Anterior cingulate cortex (tissue), 58 donors: ENCODE measurements at regions not wholly inside any gene's neighbourhood (a gene's known extent, or its start where the extent isn't known, plus 50 kb on each side); places are given as distances from the start of the nearest gene placed in this dataset.

Experiments used
- DNase-seq, 58 donors: peaks; one replicate each; lab custom pipeline; 2025; lab: John Stamatoyannopoulos, UW

DNA sequence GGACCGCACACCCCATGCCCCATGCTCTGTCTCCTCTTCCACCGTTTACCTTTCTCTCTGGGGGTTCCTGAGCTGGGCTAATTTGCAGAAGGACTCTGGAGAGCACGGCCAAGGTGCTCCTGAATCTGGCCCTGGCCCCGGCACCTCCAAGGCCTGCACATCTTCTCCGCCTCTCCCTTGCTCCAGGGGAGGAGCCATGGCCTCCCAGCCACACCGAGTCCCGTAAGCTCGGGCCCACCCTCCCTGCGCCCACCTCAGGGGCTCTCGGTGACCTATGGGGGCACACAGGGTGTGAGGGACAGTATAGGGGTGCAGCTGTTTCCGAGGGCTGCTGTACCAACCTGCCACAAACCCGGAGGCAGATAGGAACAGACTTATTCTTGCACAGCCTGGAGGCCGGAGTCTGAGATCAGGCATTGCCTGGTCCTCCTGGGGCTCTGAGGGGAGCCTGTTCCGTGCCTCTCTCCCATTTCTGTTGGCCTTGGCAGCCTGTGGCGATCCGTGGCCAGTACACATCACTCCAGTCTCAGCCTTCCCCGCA, 127.3 kb upstream of the GPC1 start:
- DNase-seq: no peak

DNA sequence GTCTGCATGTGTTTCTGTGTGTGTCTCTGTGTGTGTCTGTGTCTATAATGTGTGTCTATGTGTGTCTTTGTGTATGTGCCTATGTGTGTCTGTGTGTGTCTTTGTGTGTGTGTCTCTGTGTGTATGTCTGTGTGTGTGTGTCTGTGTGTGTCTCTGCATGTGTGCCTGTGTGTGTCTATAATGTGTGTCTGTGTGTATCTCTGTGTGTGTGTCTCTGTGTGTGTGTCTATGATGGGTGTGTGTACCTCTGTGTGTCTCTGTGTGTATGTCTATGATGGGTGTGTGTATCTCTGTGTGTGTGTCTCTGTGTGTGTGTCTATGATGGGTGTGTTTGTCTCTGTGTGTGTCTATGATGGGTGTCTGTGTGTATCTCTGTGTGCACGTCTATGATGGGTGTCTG, 126.2 kb upstream of the GPC1 start:
- DNase-seq: no peak

- DNase-seq: no peak
Observed at GRCh38 chr2:240310201-240310600, 125.3 kb upstream of the GPC1 start.

DNA sequence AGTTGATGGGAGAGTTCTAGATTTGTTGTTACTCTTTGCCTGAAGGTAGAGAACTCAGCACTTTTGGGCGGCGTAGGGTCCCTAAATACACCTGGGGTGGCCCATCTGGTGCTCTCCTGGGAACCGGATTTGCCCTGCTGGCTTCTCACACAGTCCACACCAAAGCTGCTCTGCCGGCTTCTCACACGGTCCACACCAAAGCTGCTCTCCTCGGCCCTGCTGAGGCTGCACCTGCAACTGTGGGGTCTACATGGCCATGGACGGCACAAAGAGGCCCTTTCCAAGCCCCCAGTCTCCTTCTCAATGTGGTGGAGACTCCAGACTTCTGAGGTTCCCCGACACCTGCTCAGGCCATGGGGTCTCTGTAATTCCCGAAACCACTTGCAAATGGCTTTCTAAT, 124.8 kb upstream of the GPC1 start:
- no peak for DNase-seq

DNA sequence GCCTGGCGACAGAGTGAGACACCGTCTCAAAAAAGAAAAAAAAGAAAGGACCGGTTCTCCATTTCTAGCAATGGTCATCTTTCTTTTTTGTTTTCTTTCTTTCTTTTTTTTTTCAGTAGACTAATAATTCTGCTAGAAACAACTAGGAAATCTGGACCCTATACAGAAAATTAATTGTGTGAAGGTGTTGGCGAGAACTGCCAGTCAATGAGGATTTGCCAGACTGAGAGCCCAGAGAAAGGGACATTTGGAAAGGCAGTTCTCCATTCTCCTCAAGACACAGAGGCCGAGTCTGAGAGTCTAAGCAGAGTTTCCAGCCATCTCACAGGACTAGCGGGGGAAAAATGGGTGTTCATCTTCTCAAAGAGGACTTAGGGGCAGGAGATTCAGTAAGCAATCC, 123.6 kb upstream of the GPC1 start:
- no peak for DNase-seq

GRCh38 chr2:240319221-240319854, 116.1 kb upstream of the GPC1 start:
- no peak for DNase-seq

DNA sequence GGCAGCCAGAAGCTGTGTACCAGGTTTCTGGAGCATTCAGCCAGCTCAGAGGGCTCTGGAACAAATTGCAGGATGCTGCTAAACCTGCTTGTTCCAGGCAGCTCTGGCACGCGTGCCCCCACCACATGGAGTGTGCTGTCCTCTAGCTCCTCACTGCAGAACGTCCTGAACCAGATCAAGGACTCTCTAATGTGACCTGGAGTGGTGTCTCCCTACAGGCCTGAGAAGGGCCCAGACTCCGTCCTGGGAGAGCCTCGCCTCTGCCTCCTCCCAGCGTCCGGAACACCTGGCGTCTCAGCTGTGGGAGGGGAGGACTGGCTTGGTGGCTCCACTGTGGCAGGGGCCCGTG, 115.6 kb upstream of the GPC1 start:
- DNase-seq: no peak

DNA sequence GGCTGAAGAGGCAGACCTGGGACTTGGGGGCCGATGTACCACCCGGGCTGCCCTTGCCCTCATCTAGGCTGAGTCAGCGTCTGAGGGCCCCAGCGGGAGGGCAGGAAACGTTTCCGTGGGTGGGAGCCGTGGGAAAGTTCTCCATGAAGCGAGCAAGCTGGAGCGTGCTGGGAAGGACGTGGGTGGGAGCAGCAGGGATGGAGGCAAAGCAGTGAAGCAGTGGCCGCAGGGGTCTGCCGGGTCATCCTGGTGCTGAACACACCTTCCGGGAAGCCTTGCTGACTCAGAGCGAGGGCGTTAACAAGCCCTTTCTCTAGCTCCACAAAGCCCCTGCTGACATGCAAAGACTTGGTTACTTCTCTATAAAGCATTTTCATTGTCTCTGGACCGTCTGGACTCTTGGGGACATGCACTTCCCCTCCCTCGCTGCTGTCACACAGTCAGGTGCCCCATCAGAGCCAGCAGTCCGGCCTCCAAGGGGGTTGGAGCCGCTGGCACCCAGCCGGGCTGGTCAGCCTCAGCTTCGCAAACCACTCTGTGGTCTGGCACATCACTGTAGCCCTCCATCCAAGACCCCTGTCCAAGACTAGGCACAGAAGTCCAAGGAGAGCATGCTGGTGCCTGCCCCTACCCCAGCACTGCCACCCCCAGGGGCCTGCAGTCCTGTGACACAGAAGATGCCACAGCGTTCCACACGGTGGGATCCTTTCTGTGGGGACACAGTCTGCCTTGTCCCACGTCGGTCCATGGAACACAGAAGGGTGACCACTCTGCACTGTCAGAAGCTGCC, 115.1 kb upstream of the GPC1 start:
- peak in 4 of 58 donors; percentile 21 to 66 (median 34) for DNase-seq

DNA sequence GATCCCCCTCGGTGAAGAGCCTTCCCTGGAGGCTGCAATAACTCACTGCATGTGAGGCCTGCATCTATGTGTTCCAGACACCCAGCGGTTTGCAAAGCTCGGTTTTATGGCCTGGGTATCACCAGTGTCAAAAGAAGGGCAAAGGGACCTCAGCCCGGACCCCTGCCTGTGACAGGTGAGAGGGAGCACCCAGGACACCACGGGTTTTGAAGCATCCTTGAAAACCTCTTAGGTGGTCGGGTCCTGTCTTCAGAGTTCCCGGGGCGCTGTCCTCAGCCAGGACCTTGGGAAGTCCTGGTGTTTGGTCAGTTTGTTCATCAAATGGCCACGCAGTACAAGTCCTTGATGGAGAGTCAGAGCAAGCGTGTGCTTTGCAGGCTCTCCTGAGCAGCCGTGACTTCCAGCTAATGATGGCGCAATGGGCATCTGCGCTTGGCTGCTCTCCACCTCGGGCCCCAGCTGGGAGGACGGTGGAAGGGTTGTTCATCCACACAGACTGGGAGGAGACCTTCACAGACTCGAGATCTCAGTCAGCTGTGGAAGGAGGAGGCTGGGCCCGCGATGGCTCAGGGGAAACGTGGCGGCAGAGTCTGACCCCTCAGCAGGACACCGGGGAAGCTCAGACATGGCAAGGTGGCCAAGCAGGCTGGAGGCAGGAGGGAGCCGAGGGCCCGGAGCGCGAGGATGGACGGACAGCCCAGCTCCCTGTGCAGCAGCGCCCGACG, 113.1 kb upstream of the GPC1 start:
- DNase-seq: no peak

GRCh38 chr2:240322991-240323390, 112.5 kb upstream of the GPC1 start:
- no peak for DNase-seq

GRCh38 chr2:240323601-240324291, 111.7 kb upstream of the GPC1 start:
- no peak for DNase-seq

GRCh38 chr2:240324312-240325015, 111.0 kb upstream of the GPC1 start:
- DNase-seq: no peak

- DNase-seq: peak in 35 of 58 donors; percentile 7 to 94 (median 28)
Observed at GRCh38 chr2:240325016-240326007, 110.2 kb upstream of the GPC1 start.

- no peak for DNase-seq
Observed at GRCh38 chr2:240326246-240326645, 109.2 kb upstream of the GPC1 start.

- DNase-seq: no peak
Observed at GRCh38 chr2:240326886-240327285, 108.6 kb upstream of the GPC1 start.

- DNase-seq: no peak
Observed at GRCh38 chr2:240327566-240327965, 107.9 kb upstream of the GPC1 start.

GRCh38 chr2:240328526-240328925, 106.9 kb upstream of the GPC1 start:
- no peak for DNase-seq

- DNase-seq: no peak
Observed at GRCh38 chr2:240329116-240329665, 106.3 kb upstream of the GPC1 start.

GRCh38 chr2:240329778-240330177, 105.7 kb upstream of the GPC1 start:
- DNase-seq: no peak
